ENCODE measurements at regions not wholly inside any gene's neighbourhood (a gene's known extent, or its start where the extent isn't known, plus 50 kb on each side); places are given as distances from the start of the nearest gene placed in this dataset.
"Not testable (repeated sequence)": the region's sequence is repeated elsewhere in the genome, so short reads cannot be mapped to it uniquely, and the experiment has no call there.

DNA sequence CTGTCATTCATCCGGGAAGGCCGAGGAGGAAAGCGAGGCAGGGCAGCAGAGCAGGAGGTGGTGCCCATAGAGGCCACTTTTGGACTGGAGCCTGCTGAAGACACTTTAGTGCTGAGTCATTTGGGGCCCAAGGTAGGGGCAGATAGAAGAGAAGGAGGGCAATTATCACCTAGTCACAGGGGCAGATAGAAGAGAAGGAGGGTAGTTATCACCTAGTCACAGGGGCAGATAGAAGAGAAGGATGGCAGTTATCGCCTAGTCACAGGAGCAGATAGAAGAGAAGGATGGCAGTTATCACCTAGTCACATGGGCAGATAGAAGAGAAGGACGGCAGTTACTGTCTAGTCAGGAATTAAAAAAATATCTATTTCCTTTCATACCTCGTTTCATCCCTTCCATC, 1372.6 kb downstream of the FOXD4L5 start:
- not testable (repeated sequence) for DNase-seq (ENCODE audit: low read depth in 4 of 4, low spot score in 2 of 4)

DNA sequence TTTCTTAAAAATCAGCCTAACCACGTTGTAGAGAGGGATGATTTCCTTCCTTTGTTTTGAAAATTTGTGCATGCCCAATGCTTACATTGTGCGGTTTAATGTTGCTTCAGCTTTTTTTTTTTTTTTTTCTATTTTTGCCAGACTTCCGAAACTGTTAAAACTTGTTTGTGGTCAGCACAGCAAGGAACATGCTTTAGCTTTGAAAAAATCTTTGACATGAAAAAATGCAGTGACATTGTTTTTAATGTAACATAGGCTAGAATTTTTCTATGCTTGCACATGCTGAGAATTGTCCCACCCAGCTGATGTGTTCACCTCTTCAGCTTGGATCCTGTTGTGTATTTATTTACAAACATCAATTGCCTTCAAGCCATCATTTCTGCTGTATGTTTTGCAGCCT, 1375.9 kb downstream of the FOXD4L5 start:
- not testable (repeated sequence) for DNase-seq (ENCODE audit: low read depth in 4 of 4, low spot score in 2 of 4)

DNA sequence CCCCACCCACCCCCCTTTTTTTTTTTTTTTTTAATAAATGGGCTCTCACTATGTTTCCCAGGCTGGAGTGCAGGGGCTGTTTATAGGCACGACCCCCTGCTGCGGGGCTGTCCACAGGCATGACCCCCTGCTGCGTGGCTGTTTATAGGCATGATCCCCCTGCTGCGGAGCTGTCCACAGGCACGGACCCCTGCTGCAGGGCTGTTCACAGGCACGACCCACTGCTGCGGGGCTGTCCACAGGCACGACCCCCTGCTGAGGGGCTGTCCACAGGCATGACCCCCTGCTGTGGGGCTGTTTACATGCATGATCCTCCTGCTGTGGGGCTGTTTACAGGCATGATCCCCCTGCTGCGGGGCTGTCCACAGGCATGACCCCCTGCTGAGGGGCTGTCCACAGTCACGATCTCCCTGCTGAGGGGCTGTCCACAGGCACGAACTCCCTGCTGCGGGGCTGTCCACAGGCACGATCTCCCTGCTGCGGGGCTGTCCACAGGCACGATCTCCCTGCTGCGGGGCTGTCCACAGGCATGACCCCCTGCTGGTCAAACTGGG, 1385.3 kb downstream of the FOXD4L5 start:
- DNase-seq (ENCODE audit: low read depth in 4 of 4, low spot score in 2 of 4) = not testable (repeated sequence)

DNA sequence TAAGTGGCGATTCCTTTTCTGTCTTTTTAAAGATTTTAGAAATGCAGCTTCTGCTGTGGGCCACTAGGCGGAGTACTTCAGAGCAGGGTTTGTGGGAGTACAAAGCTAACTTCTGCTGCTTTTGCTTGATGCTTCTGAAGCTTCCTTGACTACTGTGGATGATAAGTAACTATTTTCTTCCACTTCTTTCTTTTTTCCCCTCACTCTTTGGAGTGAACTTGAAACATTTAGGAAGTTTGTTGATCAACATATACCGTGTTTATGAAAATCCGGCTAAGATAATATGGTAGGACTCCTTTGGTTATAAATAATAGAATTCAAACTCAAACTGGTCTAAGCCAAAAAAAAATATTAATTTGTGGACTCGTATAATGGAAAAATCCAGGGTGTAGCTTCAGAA, 1403.6 kb downstream of the FOXD4L5 start:
- not testable (repeated sequence) for DNase-seq (ENCODE audit: low read depth in 4 of 4, low spot score in 2 of 4)

DNA sequence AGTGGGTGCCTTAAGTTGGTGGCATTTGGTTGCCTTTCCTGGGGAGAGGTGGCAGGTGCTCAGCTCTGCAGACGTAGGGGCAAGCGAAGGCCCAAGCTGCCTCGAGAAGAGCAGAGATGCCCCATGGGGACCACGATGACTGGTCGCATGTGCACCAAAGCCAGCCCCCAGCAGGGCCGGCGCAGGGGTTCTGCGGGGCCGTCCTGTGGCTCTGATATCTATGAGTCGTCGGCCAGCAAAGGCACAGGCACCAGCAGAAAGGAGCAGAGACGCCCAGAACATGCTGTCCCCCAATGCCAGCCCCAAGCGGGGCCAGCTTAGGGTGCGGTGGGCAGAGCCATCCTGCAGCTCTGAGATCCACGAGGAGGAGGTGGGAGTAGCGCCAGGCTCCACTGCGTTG, 1408.6 kb downstream of the FOXD4L5 start:
- DNase-seq (ENCODE audit: low read depth in 4 of 4, low spot score in 2 of 4) = not testable (repeated sequence)

DNA sequence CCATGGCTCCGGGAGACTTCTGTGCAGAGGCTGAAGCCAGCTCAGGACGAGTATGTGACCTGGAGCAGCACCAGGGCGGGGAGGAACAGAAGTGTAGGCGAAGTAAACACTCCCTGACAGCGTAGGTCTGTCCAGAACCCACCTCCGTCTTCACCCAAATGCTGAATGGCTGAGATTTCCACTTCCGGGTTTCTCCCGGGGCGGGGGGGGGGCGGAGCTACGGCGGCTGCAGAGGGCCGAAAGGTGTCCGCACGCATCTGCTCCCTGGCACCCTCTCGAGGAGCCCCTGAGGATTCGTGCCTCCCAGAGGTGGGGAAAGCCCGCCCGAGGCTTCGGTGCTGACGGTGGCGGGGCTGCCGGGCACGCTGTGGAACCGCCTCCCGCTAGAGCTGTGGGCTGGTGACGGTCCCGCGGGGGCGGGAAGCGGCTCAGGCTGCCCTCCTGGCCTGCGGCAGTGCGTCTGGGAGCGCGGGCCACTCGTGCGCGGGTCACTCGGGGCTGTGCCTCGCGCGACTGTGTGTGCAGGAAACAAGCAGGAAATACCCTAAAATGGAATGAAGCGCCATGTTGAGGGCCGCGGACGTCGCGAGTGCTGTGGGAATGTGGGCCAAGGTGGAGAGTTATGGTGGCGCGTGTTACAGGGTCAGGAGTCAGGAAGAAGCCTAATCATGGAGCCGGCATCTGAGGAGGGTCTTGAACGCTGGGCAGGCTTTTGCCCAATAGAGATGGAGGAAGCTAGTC, 1425.4 kb downstream of the FOXD4L5 start:
- DNase-seq (ENCODE audit: low read depth in 4 of 4, low spot score in 2 of 4) = no peak

DNA sequence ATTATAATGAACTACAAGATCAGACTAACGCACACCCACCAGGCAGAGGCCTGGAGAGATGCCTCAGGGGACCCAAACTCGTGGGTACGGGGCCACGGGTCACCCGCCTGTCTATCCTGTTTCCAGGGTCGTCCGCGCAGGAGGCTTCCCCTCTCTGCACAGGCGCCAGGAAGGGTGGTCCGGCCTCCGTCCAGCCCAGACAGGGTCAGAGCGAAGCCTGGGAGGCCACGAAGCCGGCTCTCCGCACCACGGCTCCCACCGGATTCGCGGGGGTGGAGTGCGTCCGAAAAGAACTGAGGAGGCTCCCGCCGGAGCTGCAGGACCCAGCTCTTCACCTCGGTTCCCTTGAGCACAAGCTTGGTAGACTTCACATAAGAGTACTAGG, 1425.9 kb downstream of the FOXD4L5 start:
- not testable (repeated sequence) for DNase-seq (ENCODE audit: low read depth in 4 of 4, low spot score in 2 of 4)

DNA sequence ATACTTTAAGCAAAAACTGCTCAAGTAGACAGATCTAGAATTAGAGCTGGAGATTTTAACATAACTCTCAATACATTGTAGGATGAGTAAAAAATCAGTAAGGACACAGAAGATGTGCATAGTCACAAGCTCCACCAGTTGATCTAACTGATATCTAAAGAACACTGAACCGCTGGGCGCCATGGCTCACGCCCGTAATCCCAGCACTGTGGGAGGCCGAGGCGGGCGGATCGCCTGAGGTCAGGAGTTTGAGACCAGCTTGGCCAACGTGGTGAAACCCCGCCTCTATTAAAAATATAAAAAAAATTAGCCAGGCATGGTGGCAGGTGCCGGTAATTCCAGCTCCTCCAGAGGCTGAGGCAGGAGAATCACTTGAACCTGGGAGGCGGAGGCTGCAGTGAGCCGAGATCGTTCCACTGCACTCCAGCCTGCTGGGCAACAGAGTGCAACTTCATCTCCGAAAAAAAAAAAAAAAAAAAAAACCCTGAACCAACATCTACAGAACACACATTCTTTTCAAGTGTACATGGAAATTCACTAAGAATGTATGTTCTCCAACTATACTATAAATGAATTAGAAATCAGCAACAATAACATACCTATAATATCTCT, 1431.8 kb downstream of the FOXD4L5 start:
- not testable (repeated sequence) for DNase-seq (ENCODE audit: low read depth in 4 of 4, low spot score in 2 of 4)

DNA sequence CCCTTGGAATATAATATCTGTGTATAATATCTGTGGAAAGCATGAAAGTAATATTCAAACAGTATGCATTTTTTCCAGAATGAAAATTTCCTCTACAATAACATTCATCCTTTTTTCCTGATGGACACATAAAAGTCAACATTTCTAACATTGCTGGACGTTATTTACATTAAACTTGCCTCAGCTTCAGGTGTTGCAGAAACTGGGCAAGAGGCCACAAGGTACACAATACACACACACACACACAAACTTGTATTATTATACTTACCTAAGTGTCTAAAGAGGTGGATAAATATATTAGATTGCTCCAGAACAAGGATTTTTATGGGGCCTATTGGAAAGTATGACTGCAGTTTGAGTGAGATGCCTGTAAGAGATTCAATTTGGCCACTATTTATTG, 1460.2 kb downstream of the FOXD4L5 start:
- DNase-seq (ENCODE audit: low read depth in 4 of 4, low spot score in 2 of 4) = not testable (repeated sequence)

DNA sequence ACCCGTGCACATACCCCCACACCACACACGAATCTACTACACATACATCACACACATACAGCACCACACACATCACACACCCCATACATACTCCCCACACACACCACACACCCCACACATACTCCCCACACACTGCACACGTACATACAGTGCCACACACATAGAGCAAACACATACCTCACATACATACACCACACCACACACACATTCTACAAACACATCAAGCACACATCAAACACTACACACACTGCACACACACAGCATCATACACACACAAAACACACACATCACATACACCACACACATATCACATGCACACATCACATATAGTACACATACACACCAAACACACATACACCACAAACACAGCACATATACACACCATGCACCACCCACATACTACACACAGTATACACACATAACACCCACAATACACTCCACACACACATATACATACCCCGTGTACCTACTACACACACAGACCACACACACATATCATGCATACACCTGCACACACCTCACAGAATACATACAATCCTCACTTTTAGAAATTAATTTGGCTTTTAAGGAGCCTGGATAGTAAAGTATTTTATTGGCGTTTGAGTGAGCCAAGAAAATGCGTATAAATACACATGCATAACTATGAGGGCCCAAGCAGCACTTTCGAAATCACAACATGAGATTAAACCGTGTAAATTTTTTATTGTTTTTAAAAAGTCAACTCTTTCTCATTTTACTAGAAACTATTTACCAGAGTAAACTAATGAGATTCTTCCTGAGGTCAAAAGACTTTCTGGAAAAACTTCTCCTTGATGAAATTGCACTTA, 1461.4 kb downstream of the FOXD4L5 start:
- not testable (repeated sequence) for DNase-seq (ENCODE audit: low read depth in 4 of 4, low spot score in 2 of 4)

DNA sequence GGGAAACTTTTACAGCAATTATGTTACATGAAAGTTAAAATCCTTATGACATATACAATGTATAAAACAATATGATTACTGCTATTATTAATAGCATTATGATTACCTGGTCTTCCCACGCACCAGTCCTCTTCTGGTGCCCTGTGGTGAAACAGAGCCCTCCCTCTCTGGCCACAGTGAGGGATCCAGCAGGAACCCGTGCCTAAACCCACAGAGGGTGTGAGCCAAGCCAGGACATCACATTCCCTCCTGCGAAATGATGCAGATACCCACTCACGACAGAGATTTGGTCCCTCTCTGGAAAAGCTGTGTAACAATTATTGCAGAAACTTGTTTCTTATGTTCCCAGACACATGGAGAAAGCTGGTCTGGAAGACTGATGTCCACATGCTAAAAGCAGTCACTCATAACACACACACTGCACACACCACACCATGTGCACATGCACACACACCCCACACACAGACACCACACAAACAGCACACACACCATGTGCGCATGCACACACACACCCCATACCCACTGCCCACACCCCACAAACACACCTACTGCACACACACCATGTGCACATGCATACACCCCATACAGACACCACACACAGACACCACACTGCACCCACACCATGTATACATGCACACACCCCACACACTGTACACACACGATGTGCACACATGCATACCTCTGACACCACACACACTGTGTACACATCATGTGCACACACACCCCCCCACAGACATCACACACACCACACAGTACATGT, 1462.2 kb downstream of the FOXD4L5 start:
- DNase-seq (ENCODE audit: low read depth in 4 of 4, low spot score in 2 of 4) = not testable (repeated sequence)

DNA sequence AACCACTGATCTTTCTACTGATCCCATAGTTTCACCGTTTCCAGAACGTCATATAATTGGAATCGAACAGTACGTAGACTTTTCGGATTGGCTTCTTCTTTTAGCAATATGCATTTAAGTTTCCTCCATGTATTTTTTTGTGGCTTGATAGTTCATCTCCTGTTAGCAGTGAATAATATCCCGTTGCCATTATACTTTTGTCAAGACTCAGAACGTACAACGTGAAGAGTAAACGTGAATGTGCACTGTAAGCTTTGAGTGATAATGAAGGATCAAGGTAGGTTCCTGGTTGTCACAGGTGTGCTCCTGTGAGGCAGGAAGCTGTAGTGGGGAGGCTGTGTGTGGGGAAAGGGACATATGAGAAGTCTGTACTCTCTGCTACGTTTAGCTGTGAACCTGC, 1463.7 kb downstream of the FOXD4L5 start:
- DNase-seq (ENCODE audit: low read depth in 4 of 4, low spot score in 2 of 4) = not testable (repeated sequence)

DNA sequence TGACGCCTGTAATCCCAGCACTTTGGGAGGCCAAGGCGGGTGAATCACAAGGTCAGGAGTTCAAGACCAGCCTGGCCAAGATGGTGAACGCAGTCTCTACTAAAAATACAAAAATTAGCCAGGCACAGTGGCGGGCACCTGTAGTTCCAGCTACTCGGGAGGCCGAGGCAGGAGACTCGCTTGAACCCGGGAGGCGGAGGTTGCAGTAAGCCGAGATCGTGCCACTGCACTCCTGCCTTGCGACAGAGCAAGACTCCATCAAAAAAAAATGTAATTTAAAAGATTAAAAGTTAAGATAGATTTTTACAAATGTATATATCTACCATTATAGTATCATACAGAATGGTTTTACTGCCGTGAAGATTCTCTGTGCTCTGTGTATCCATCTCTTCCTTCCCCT, 1464.1 kb downstream of the FOXD4L5 start:
- DNase-seq (ENCODE audit: low read depth in 4 of 4, low spot score in 2 of 4) = not testable (repeated sequence)

DNA sequence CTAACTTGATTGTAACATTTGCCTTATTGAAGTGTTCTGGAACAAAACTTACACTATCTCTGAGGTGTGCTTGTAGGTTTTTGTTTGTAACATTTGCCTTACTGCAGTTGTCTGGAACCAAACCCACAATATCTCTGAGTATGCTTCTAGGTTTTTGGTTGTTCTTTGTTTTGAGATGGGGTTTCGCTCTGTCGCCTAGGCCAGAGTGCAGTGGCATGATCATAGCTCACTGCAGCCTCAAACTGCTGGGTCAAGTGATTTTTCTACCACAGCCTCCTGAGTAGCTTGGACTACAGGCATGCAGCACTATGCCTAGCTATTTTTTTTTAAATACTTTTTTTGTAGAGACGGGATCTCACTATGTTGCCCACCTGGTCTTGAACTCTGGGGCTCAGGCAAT, 1464.6 kb downstream of the FOXD4L5 start:
- DNase-seq (ENCODE audit: low read depth in 4 of 4, low spot score in 2 of 4) = not testable (repeated sequence)

DNA sequence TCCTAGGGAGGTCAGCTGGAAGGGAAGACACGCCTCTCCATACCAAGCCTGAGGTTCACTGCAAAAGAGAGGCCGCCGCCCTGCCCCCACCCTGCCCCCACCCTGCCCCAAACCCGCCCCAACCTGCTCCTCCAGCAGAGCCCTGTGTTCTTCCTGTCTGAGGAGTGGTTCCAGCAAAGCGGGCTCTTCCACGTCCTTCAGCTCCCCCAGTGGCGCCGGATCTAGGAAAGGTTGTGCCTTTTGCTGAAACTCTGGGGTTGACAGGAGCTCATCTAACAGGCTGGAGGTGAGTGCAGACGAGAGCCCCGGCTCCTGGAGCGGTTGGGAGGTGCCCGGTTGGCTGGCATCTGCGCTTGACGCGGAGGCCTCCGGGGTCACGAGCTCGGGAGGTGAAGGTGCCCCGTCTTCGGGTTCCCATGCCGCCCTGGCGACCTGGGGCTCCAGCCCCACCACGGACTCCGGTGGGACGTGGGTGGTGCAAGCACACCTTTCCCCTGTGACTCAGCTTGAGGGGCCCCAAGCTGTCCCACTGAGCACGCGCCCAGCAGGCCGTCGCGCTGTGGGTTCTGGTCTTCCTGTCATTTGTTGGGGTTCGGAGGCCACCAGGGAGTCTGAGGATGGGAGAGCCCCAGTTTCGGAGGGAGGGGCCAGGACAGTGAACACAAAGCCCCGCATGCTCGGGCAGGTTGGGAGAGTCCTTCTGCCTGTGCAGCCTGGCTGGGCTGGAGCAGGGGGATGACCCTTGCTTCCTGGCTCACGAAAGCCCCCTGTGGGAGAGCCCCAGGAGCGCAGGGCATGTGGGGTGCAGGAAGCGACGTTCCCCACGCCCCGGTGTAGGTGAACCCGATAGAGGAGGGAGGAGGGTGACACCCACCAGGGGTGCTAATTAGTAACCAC, 1467.1 kb downstream of the FOXD4L5 start:
- DNase-seq (ENCODE audit: low read depth in 4 of 4, low spot score in 2 of 4) = peak in 1 of 4 donors; percentile 7

DNA sequence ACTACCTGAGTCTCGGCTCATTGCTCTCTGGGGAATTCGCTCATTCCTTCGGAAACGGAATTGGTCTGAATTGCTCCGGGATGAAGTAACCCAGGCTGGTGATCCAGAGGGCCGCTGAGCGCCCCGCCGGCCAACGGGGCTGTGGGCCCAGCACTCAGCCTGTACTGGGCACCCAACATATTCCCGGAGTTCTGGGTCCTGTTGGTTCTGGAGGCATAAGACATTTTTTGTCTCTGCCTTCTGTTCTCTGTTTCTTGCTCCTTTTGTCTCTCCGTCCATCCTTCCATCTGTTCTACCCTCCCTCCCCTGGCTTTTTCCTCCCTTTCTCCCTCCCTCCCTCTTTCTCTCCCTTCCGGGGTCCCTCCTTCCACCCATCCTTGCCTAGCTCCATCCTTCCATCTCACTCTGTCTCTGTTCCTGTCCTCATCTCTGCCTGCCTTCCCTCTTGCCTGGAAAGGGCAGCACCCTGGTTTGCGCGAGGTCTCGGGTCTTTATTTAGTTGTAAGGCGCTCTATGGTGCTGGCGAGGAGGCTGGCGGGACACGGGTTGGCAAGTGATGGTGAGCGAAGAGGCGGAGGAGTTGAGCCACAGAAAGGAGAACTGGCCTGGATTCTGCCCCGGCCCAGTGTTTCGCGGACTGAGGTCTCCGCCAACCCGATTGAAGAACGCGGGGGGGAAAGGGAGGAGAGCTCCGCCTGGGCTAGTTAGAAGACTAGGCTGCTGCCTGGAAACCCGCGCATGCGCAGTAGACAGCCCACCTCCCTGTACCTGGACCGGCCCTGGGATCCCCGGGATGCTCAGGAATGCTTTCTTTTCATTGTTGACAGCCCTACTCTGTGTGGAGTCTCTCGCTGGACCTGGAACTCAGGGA, 1468.0 kb downstream of the FOXD4L5 start:
- DNase-seq (ENCODE audit: low read depth in 4 of 4, low spot score in 2 of 4) = peak; percentile 60 to 75 (median 68)

DNA sequence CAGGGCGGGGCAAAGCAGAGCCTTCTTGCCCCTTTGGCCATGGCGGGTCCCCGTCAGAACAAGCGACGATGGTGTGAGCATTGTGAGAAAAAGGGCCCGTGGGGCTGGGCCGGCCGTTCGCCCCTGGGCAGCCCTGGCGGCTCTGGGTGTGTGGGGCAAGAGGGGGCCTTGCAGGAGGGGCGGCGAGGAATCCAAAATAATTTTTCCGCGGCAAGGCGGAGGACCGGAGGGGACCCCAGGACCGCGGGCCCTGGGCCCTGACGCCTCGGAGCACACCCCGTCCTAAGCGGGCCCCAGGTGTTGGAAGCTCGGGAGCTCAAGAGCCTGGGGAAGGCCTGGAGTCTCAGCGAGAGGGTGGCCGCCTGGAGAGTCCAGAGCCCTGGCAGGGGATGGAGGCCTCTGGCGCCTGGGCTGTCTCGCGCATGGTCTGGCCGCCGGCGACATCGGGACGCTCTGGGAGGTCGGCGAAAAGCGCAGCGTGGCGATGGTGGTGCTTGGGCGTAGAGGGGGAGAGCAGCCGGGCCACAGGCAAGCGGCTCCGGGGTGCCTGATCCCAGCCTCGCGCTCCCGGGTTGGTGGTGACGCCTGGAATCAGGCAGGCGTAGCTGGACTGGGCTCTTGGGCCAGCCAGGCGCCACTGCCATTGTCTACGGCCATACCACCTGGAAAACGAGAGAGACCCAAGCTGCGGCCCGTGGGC, 1469.9 kb downstream of the FOXD4L5 start:
- DNase-seq (ENCODE audit: low read depth in 4 of 4, low spot score in 2 of 4) = not testable (repeated sequence)
